H1 (cell line): ENCODE measurements at regions not wholly inside any gene's neighbourhood (a gene's known extent, or its start where the extent isn't known, plus 50 kb on each side); places are given as distances from the start of the nearest gene placed in this dataset.

ENCODE experiments used
- CTCF ChIA-PET: fragments of 300-600 bp; sonication (Branson Sonifier 250); formaldehyde crosslinking; loops from one replicate; lab custom pipeline; 2021; ENCODE audit not compliant: partially characterized antibody; lab: Charles Lee
- POLR2A ChIA-PET: fragments of 300-600 bp; sonication (Branson Sonifier 250); formaldehyde crosslinking; loops from one replicate; lab custom pipeline; 2021; ENCODE audit warnings: inconsistent platforms; ENCODE audit not compliant: partially characterized antibody; lab: Charles Lee
- DNase-seq, 2 experiments: peaks; one replicate each; pipeline versions ENCODE4 v3.0.0 to v3.0.0-alpha.2; 2010 to 2022; ENCODE audit warnings: low spot score in 2 of 2, low read depth in 1 of 2, mixed read lengths in 1 of 2
- FAIRE-seq: peaks from 2 replicates; lab custom pipeline; 2011; peaks lifted over from hg19 to GRCh38; lab: Jason Lieb, UNC
- H2AFZ ChIP-seq: 2 replicates; pipeline ENCODE4 v1.8.1; 2012; ENCODE audit warnings: low read length, inconsistent platforms
- H2AK5ac ChIP-seq: 2 replicates; pipeline ENCODE4 v1.6.1; 2013; ENCODE audit warnings: low read depth, low read length
- H2BK120ac ChIP-seq: replicated peaks from 2 replicates; pipeline ENCODE3; 2013; ENCODE audit warnings: low read depth, low read length, inconsistent platforms
- H2BK12ac ChIP-seq: 2 replicates; pipeline ENCODE4 v1.6.1; 2013; ENCODE audit warnings: low read depth, low read length
- H2BK15ac ChIP-seq: 2 replicates; pipeline ENCODE4 v1.6.1; 2013; ENCODE audit warnings: low read length
- H2BK20ac ChIP-seq: 2 replicates; pipeline ENCODE4 v1.6.1; 2013; ENCODE audit warnings: low read length
- H2BK5ac ChIP-seq: 2 replicates; pipeline ENCODE4 v1.6.1; 2013; ENCODE audit warnings: low read depth, low read length
- H3K14ac ChIP-seq: 2 replicates; pipeline ENCODE4 v1.6.1; 2013; ENCODE audit warnings: inconsistent platforms; ENCODE audit not compliant: insufficient read length
- H3K18ac ChIP-seq: 2 replicates; pipeline ENCODE4 v1.6.1; 2013; ENCODE audit warnings: low read length; ENCODE audit errors: extremely low read depth
- H3K23ac ChIP-seq: 2 replicates; pipeline ENCODE4 v1.6.1; 2013; ENCODE audit warnings: inconsistent platforms; ENCODE audit not compliant: insufficient read length
- H3K23me2 ChIP-seq: 2 replicates; pipeline ENCODE4 v1.6.1; 2013; ENCODE audit warnings: low read depth, low read length
- H3K27ac ChIP-seq: 2 replicates; pipeline ENCODE4 v1.6.1; 2011; ENCODE audit warnings: low read depth, low read length, inconsistent platforms
- H3K27me3 ChIP-seq, 4 experiments: replicated peaks in 1 of 4; 1 replicate in 1 of 4; 2 replicates in 3 of 4; pipeline versions ENCODE4 v1.6.1 to v1.8.1; 2011 to 2013; ENCODE audit warnings: low read length in 3 of 4, mild to moderate bottlenecking in 3 of 4, inconsistent platforms in 2 of 4, mixed read lengths in 2 of 4, moderate library complexity in 1 of 4; ENCODE audit not compliant: control insufficient read depth in 3 of 4, insufficient read depth in 3 of 4; ENCODE audit errors: extremely low read depth in 1 of 4
- H3K36me3 ChIP-seq, 4 experiments: 2 replicates each; pipeline versions ENCODE4 v1.6.1 to v1.8.1; 2011 to 2013; ENCODE audit warnings: mild to moderate bottlenecking in 4 of 4, low read length in 3 of 4, moderate library complexity in 2 of 4, control low read depth in 1 of 4, inconsistent platforms in 1 of 4; ENCODE audit not compliant: insufficient read depth in 4 of 4, control insufficient read depth in 2 of 4
- H3K4ac ChIP-seq: replicated peaks from 2 replicates; pipeline ENCODE3; 2013; ENCODE audit warnings: low read length, low read depth, mixed read lengths, inconsistent platforms; ENCODE audit not compliant: insufficient read length
- H3K4me1 ChIP-seq, 4 experiments: replicated peaks in 1 of 4; 1 replicate in 1 of 4; 2 replicates in 3 of 4; pipeline versions ENCODE4 v1.6.1 to v1.8.1; 2011 to 2013; ENCODE audit warnings: low read length in 3 of 4, inconsistent platforms in 2 of 4, mixed read lengths in 1 of 4; ENCODE audit not compliant: insufficient read depth in 4 of 4, control insufficient read depth in 3 of 4
- H3K4me2 ChIP-seq, 2 experiments: 2 replicates each; pipeline versions ENCODE4 v1.6.1 to v1.8.1; 2011 to 2013; ENCODE audit warnings: low read depth in 2 of 2, low read length in 2 of 2, control low read depth in 1 of 2, inconsistent platforms in 1 of 2, mild to moderate bottlenecking in 1 of 2; ENCODE audit not compliant: insufficient read depth in 1 of 2
- H3K4me3 ChIP-seq, 4 experiments: fragments of 200-600, 300-600 bp in 1 of 4; sonication (generic), shearing (Covaris generic), sonication (Bioruptor Twin) in 1 of 4; 2 replicates each; pipeline versions ENCODE4 v1.5.1 to v1.8.1; 2011 to 2016; ENCODE audit warnings: low read length in 4 of 4, low read depth in 3 of 4, control low read depth in 2 of 4, inconsistent platforms in 2 of 4, mild to moderate bottlenecking in 2 of 4, mixed read lengths in 1 of 4, moderate library complexity in 1 of 4; ENCODE audit not compliant: insufficient read depth in 2 of 4; ENCODE audit errors: extremely low read depth in 1 of 4
- H3K56ac ChIP-seq: replicated peaks from 2 replicates; pipeline ENCODE3; 2013; ENCODE audit warnings: low read depth, mild to moderate bottlenecking, mixed read lengths, low read length, inconsistent platforms; ENCODE audit not compliant: insufficient read length
- H3K79me1 ChIP-seq: 2 replicates; pipeline ENCODE4 v1.6.1; 2013; ENCODE audit warnings: low read depth, low read length, control low read depth
- H3K79me2 ChIP-seq, 2 experiments: 2 replicates each; pipeline versions ENCODE4 v1.6.1 to v1.8.1; 2012 to 2013; ENCODE audit warnings: low read length in 2 of 2, mild to moderate bottlenecking in 2 of 2, inconsistent platforms in 1 of 2; ENCODE audit not compliant: insufficient read depth in 2 of 2, control insufficient read depth in 1 of 2
- H3K9ac ChIP-seq, 4 experiments: replicated peaks in 1 of 4; 1 replicate in 1 of 4; 2 replicates in 3 of 4; pipeline versions ENCODE4 v1.6.1 to v1.8.1; 2011 to 2013; ENCODE audit warnings: low read depth in 3 of 4, low read length in 3 of 4, control low read depth in 2 of 4, mild to moderate bottlenecking in 2 of 4, moderate library complexity in 2 of 4, inconsistent platforms in 1 of 4; ENCODE audit errors: extremely low read depth in 1 of 4
- H3K9me3 ChIP-seq, 2 experiments: 2 replicates each; pipeline versions ENCODE4 v1.6.1 to v1.8.1; 2012 to 2013; ENCODE audit warnings: mild to moderate bottlenecking in 2 of 2, moderate library complexity in 2 of 2, control low read depth in 1 of 2, inconsistent platforms in 1 of 2, low read depth in 1 of 2, low read length in 1 of 2, mixed read lengths in 1 of 2; ENCODE audit not compliant: insufficient read depth in 2 of 2
- H4K20me1 ChIP-seq, 2 experiments: replicated peaks in 1 of 2; 2 replicates each; pipeline versions ENCODE3 to v1.8.1; 2011 to 2013; ENCODE audit warnings: inconsistent platforms in 2 of 2, low read length in 2 of 2, mild to moderate bottlenecking in 1 of 2; ENCODE audit not compliant: insufficient read depth in 2 of 2, control insufficient read depth in 1 of 2
- H4K5ac ChIP-seq: 2 replicates; pipeline ENCODE4 v1.6.1; 2013; ENCODE audit warnings: low read length, low read depth, mixed read lengths, inconsistent platforms; ENCODE audit not compliant: insufficient read length
- H4K8ac ChIP-seq: 2 replicates; pipeline ENCODE4 v1.8.0; 2013; ENCODE audit warnings: mild to moderate bottlenecking, moderate library complexity, low read length, inconsistent platforms; ENCODE audit not compliant: insufficient read depth; ENCODE audit errors: extremely low read depth
- H4K91ac ChIP-seq: replicated peaks from 2 replicates; pipeline ENCODE3; 2013; ENCODE audit warnings: low read length, mixed read lengths, inconsistent platforms; ENCODE audit not compliant: insufficient read length
- BACH1 ChIP-seq: IDR thresholded peaks from 2 replicates; pipeline ENCODE4 v1.6.1; 2012; ENCODE audit warnings: low read length, improper control_type of control experiment
- SIN3A ChIP-seq, 2 experiments: IDR thresholded peaks in 1 of 2; conservative IDR thresholded peaks in 1 of 2; 2 replicates each; pipeline ENCODE4 v1.6.1; 2011 to 2012; ENCODE audit warnings: low read length in 2 of 2, improper control_type of control experiment in 1 of 2, low read depth in 1 of 2, mild to moderate bottlenecking in 1 of 2
- TBP ChIP-seq: IDR thresholded peaks from 2 replicates; pipeline ENCODE4 v1.6.1; 2011; ENCODE audit warnings: low read depth, low read length, improper control_type of control experiment
- WGBS, 2 experiments: shearing (Covaris generic) in 1 of 2; methylation state at CpG; one replicate each; pipeline versions ENCODE4 v1.1.6 to v1.1.7; 2013 to 2015; ENCODE audit warnings: low lambda C conversion rate in 2 of 2, mixed read lengths in 2 of 2, inconsistent platforms in 1 of 2, low coverage in 1 of 2, missing lambda C conversion rate in 1 of 2; ENCODE audit not compliant: insufficient replicate concordance in 2 of 2, insufficient coverage in 1 of 2, insufficient read length in 1 of 2; ENCODE audit errors: extremely low coverage in 1 of 2, missing lambda C conversion rate in 1 of 2; 5-methylcytosine and 5-hydroxymethylcytosine counted together

DNA sequence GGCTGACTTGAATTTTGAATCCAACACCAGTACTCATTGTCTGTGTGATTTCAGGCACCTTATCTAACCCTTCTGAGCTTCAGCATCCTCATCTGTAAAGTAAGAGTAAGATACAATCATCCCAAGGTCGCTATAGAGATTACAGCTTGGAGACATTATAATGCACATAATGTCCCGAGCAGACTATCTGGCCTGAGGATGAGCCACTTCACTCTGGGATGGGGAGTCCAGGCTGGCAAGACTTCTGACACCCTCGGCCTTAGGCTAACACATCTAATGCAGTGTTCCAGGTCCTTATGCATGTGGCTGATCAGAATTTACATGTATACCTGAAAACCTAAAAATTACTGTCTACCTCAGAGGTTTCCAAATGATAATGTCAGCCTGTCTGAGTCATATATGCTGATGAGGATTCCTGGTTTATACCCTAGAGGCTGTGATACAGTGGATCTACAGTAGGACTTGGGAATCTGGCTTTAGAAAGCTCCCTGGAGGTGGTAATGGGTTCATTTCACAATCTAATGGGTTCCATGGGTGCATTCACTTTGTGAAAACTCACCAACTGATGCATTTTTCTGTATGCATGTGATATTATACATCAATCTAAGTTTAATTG, 229.0 kb upstream of the SLCO3A1 start:
- Histone ChIP-seq H3K79me1 (no peaks in the 10 kb centered on the region; the same call in 1 of the 2 replicates), H4K8ac (no peak overlapping the region), H2BK120ac (no peak overlapping the region), H2BK15ac (no peak overlapping the region), H4K5ac (no peak overlapping the region), H3K4me1 (no peaks in the 10 kb centered on the region; a peak in 2 of 7 replicates), H3K27ac (no peak overlapping the region), H2BK12ac (no peak overlapping the region), H4K91ac (no peak overlapping the region), H3K56ac (no peak overlapping the region), H4K20me1 (no peaks in the 10 kb centered on the region), H2BK20ac (no peak overlapping the region), H3K23ac (no peak overlapping the region), H3K23me2 (no peaks in the 10 kb centered on the region), H2AFZ (no peak overlapping the region), H3K4me3 (no peak overlapping the region), H3K9me3 (no peaks in the 10 kb centered on the region), H3K36me3 (no peaks in the 10 kb centered on the region), H3K18ac (no peak overlapping the region), H3K27me3 (no peaks in the 10 kb centered on the region), H2AK5ac (no peak overlapping the region), H3K4me2 (no peak overlapping the region), H3K4ac (no peak overlapping the region), H3K79me2 (no peaks in the 10 kb centered on the region), H3K9ac (no peak overlapping the region), H2BK5ac (no peak overlapping the region), H3K14ac (no peak overlapping the region)
- POLR2A ChIA-PET = no interaction called here
- TF ChIP-seq TBP (no peak), BACH1 (no peak), SIN3A (conservative IDR thresholded peaks at IDR 0.05 in 1 of 2, IDR thresholded peaks at IDR 0.05 in 1 of 2; ENCODE audit: low read depth in 1 of 2, low read length in 2 of 2) (no peak)
- CTCF ChIA-PET = interaction anchor here (1.6 kb wide), 1 partner anchor 322 kb away, joined by 3 read pairs; no protein-coding TSS in a partner anchor
- DNase-seq (no peak), FAIRE-seq (no peak)
- WGBS, 2 experiments = 89% methylated on average over 3 of the region's 3 CpGs; no CpG with 5 or more reads in 1 of the 2 experiments
